ENCODE measurements at regions not wholly inside any gene's neighbourhood (a gene's known extent, or its start where the extent isn't known, plus 50 kb on each side); places are given as distances from the start of the nearest gene placed in this dataset.

DNA sequence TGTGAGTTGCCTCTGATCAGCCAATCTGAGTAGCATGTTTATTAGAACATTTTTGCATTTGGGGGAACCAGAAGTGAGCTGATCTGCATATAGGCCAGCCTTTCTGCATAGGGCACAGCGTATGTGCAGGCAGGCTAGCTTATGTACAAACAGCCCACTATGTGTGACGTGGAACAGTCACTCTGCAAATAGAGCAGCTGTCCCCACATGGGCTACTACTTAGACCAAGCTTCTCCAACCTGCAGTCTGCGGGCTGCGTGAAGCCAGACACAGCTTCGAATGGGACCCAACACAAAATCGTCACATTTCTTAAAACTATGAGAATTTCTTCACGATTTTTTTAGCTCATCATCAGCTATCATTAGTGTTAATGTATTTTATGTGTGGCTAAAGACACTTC is 134.1 kb upstream of the FAM20C start:
- H3K27me3 ChIP-seq (ENCODE audit: insufficient read depth, low read length) = peaks cover 8% of the 10 kb centered on the region
- TF ChIP-seq CTCF (IDR thresholded peaks at IDR 0.05; ENCODE audit: insufficient read depth, low read depth, low read length) (no peak), EZH2 (IDR thresholded peaks at IDR 0.05; ENCODE audit: insufficient read depth, low read length) (no peak)
- no peaks in the 10 kb centered on the region for H4K20me1 ChIP-seq (ENCODE audit: insufficient read depth, low read length)
- H3K27ac Mint-ChIP-seq (ENCODE audit: unreplicated experiment) = no peak overlapping the region
- no peak overlapping the region for H3K27ac ChIP-seq (ENCODE audit: low read depth, low read length)
- peaks cover 2% of the 10 kb centered on the region for H3K9me3 Mint-ChIP-seq (ENCODE audit: unreplicated experiment)
- no peak overlapping the region for H3K4me2 ChIP-seq (ENCODE audit: low read length)
- H3K4me3 Mint-ChIP-seq (ENCODE audit: unreplicated experiment) = no peak overlapping the region
- H3K4me1 ChIP-seq (ENCODE audit: insufficient read depth, low read length) = no peaks in the 10 kb centered on the region
- no peak for DNase-seq (ENCODE audit: low read depth)
- no peak overlapping the region for H2AFZ ChIP-seq (ENCODE audit: low read depth, low read length)
- no peaks in the 10 kb centered on the region for H3K36me3 Mint-ChIP-seq (ENCODE audit: low read depth, unreplicated experiment)
- H3K79me2 ChIP-seq (ENCODE audit: insufficient read depth, low read length) = no peaks in the 10 kb centered on the region
- H3K36me3 ChIP-seq (ENCODE audit: insufficient read depth, low read length) = no peaks in the 10 kb centered on the region
- no peak overlapping the region for H3K4me3 ChIP-seq (ENCODE audit: insufficient read depth, low read depth, low read length)
- H3K27me3 Mint-ChIP-seq (ENCODE audit: low read depth, unreplicated experiment) = peaks cover 70% of the 10 kb centered on the region
- H3K9ac ChIP-seq (ENCODE audit: low read length) = no peak overlapping the region
- no peaks in the 10 kb centered on the region for H3K4me1 Mint-ChIP-seq (ENCODE audit: low read depth, unreplicated experiment)
- H3K9me3 ChIP-seq (ENCODE audit: insufficient read depth, low read depth, low read length) = no peaks in the 10 kb centered on the region
- FAIRE-seq = no peak

DNA sequence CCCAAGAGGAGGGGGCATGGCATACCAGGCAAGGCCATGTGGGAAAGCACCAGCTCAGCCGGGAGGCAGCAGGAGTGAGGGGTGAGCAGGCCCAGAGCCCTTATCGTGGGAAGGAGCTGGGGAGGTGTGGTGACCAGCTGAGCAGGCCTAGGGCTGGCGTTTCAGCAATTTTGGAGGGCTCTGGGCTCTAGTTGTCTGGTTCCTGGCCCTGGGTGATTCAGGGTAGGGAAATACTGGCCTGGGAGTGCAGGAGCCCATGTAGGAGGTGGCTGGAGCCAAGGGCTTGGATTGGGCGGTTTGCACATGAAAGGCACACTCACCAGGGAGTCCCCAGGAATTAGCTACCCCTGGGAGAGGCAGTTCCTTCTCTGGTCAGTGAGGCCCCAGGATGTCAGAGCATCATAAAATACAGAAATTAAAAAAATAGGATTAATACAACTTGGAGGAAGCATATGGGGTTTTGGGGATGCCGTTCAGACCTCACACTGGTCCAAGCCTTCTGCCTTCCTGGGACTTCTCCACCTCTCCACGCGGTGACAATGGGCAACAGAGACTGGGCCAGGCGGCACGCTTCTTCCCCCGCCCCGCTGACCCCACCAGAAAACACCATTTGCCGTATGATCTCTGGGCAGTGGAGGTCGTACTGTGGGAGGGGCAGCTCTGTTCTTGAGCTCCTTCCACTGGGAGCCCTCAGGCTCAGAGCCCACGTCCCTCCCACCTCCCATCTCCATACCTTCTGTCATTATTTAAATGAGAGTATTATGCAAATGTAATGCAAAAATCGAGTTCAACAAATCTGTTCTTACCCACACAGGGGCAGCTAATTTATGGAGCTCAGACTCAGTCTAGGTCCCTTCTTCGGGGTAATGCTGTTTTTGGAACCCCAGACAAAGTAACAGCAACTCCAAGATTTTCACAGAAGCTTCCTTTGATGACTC is 133.0 kb upstream of the FAM20C start:
- Mint-ChIP-seq H3K4me1 (ENCODE audit: low read depth, unreplicated experiment) (no peaks in the 10 kb centered on the region), H3K27ac (ENCODE audit: unreplicated experiment) (no peak overlapping the region), H3K36me3 (ENCODE audit: low read depth, unreplicated experiment) (no peaks in the 10 kb centered on the region), H3K4me3 (ENCODE audit: unreplicated experiment) (no peak overlapping the region), H3K27me3 (ENCODE audit: low read depth, unreplicated experiment) (peaks cover 74% of the 10 kb centered on the region), H3K9me3 (ENCODE audit: unreplicated experiment) (peaks cover 2% of the 10 kb centered on the region)
- no peaks in the 10 kb centered on the region for H3K79me2 ChIP-seq (ENCODE audit: insufficient read depth, low read length)
- H3K9ac ChIP-seq (ENCODE audit: low read length) = no peak overlapping the region
- no peak overlapping the region for H3K4me2 ChIP-seq (ENCODE audit: low read length)
- no peaks in the 10 kb centered on the region for H3K9me3 ChIP-seq (ENCODE audit: insufficient read depth, low read depth, low read length)
- peaks cover 7% of the 10 kb centered on the region for H3K27me3 ChIP-seq (ENCODE audit: insufficient read depth, low read length)
- H3K4me3 ChIP-seq (ENCODE audit: insufficient read depth, low read depth, low read length) = no peak overlapping the region
- DNase-seq (ENCODE audit: low read depth) = no peak
- no peak overlapping the region for H2AFZ ChIP-seq (ENCODE audit: low read depth, low read length)
- H4K20me1 ChIP-seq (ENCODE audit: insufficient read depth, low read length) = no peaks in the 10 kb centered on the region
- H3K4me1 ChIP-seq (ENCODE audit: insufficient read depth, low read length) = peaks cover under 1% of the 10 kb centered on the region
- H3K36me3 ChIP-seq (ENCODE audit: insufficient read depth, low read length) = no peaks in the 10 kb centered on the region
- FAIRE-seq = no peak
- no peak for TF ChIP-seq EZH2 (IDR thresholded peaks at IDR 0.05; ENCODE audit: insufficient read depth, low read length)
- no peak for TF ChIP-seq CTCF (IDR thresholded peaks at IDR 0.05; ENCODE audit: insufficient read depth, low read depth, low read length)
- no peak overlapping the region for H3K27ac ChIP-seq (ENCODE audit: low read depth, low read length)
